ENCODE measurements at regions not wholly inside any gene's neighbourhood (a gene's known extent, or its start where the extent isn't known, plus 50 kb on each side); places are given as distances from the start of the nearest gene placed in this dataset.

DNA sequence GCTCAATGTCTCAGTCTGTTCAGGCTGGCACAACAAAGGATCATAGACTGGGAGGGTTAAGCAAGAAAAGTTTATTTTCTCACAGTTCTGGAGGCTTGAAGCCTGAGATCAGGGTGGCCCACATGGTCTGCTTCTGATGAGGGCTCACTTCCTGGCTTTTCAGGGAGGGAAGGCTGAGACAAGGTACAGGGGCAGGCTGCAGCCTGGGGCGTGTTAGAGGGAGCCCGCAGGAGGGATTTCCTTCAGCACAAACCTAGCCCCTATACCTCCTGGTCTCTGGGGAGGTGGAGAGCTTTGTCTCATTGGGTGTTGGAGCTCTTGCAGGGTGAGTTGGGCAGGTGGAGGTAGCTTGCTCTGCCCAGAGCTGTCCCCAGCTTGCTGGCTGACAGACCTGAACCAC, 81.1 kb upstream of the GPR6 start:
- TF ChIP-seq, protein P1, sequence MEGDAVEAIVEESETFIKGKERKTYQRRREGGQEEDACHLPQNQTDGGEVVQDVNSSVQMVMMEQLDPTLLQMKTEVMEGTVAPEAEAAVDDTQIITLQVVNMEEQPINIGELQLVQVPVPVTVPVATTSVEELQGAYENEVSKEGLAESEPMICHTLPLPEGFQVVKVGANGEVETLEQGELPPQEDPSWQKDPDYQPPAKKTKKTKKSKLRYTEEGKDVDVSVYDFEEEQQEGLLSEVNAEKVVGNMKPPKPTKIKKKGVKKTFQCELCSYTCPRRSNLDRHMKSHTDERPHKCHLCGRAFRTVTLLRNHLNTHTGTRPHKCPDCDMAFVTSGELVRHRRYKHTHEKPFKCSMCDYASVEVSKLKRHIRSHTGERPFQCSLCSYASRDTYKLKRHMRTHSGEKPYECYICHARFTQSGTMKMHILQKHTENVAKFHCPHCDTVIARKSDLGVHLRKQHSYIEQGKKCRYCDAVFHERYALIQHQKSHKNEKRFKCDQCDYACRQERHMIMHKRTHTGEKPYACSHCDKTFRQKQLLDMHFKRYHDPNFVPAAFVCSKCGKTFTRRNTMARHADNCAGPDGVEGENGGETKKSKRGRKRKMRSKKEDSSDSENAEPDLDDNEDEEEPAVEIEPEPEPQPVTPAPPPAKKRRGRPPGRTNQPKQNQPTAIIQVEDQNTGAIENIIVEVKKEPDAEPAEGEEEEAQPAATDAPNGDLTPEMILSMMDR (conservative IDR thresholded peaks at IDR 0.05), result no peak
- TF ChIP-seq ZFX (IDR thresholded peaks at IDR 0.05), result no peak
